Inferior parietal cortex (tissue), 1 donor: ENCODE measurements at regions not wholly inside any gene's neighbourhood (a gene's known extent, or its start where the extent isn't known, plus 50 kb on each side); places are given as distances from the start of the nearest gene placed in this dataset.
"Not testable (repeated sequence)": the region's sequence is repeated elsewhere in the genome, so short reads cannot be mapped to it uniquely, and the experiment has no call there.

ENCODE experiments used
- DNase-seq: peaks from one replicate; pipeline ENCODE4 v3.0.0-alpha.2; 2016; ENCODE audit errors: extremely low spot score

DNA sequence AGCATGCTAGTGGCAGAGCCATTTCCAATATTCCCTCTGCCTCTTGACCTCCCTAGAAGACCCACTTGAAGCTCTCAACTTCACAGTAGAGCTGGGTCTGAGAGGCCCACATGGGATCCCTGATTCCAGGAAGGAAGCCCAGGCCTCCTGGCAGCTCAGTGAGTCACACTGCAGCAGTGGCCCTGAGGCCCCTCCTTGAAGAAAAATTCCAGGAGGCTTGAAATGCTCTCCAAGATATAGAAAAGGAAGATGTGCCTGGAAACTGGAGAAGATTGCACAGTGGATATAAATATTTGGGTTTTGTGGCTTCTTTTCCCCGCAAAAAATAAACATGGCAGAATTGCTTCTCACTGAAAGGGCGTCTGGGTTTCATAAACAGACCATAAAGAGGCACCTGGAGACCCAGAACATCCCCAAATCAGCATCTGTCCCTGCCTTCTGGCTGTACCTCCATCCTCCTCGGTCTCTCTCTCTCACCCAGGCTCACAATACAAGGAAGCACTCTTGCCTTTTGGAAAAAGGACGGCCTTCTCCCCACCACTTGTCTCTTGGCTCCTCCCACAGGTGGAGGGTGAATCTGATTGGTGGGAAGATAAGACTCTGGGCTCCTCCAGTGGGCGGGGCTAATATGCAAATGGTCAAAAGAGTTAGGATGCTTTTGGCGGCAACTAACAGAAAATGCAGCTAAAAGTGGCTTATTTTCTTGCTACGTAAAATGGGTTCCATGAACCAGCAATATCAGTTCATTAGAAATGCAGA is 200.0 kb upstream of the SULF2 start:
- no peak for DNase-seq

DNA sequence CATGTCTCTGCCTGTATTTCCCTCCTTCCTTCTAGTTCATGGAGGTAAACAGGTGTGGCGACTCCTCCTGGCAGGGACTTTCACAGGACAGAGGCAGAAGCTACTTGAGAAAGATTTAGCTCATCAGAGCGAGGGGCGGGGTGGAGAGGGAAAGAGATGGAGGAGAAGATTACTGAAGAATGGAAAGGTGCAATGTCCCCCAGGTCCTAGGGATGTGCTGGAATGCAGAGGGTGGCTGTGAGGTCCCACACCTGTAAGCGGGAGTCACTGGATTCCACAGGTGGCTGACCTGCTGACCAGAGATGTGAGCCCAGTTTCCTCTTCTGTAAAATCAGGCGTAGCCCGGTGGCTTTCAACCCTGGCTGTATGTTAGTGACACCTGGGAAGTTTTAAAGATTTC is 199.2 kb upstream of the SULF2 start:
- no peak for DNase-seq

GRCh38 chr20:47983642-47984041 is 198.4 kb upstream of the SULF2 start:
- not testable (repeated sequence) for DNase-seq

GRCh38 chr20:47982574-47983360 is 197.5 kb upstream of the SULF2 start:
- DNase-seq, result no peak

GRCh38 chr20:47981222-47981621 is 195.9 kb upstream of the SULF2 start:
- DNase-seq, result no peak

- no peak for DNase-seq
Observed at GRCh38 chr20:47980336-47981177, 195.3 kb upstream of the SULF2 start.

GRCh38 chr20:47979361-47980095 is 194.2 kb upstream of the SULF2 start:
- not testable (repeated sequence) for DNase-seq

- not testable (repeated sequence) for DNase-seq
Observed at GRCh38 chr20:47978428-47979120, 193.3 kb upstream of the SULF2 start.

- not testable (repeated sequence) for DNase-seq
Observed at GRCh38 chr20:47977789-47978252, 192.5 kb upstream of the SULF2 start.

GRCh38 chr20:47977017-47977788 is 191.9 kb upstream of the SULF2 start:
- not testable (repeated sequence) for DNase-seq

DNA sequence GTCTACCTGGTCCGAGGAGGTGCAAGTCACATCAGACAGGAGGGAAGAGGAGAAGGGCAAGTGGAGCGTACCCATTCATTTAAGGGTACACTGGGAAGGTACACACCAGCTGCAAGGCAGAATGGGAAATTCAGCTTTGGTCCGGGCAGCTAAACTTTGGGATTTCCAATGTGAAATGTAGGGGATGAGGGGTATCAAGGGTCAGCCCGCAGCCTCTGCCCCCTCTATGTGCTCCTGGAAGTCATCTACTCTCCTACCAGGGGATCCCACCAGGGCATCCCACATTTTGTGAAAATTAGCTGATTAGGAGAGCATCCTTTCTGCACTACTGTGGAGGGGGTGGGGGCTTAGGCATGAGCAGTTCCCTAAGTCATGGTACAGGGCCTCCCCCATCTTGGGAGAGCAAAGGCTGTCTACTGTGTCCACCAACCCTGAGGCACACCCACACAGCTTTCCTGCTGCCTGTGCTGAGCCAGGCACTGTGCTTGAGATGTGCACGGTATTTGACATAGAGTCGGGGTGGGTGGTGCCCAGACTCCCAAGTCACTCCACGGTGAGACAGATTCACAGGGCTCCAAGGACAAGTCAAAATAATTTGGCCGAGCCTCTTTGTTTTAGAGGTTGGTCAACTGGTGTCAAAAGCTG is 189.1 kb upstream of the SULF2 start:
- DNase-seq, result no peak

DNA sequence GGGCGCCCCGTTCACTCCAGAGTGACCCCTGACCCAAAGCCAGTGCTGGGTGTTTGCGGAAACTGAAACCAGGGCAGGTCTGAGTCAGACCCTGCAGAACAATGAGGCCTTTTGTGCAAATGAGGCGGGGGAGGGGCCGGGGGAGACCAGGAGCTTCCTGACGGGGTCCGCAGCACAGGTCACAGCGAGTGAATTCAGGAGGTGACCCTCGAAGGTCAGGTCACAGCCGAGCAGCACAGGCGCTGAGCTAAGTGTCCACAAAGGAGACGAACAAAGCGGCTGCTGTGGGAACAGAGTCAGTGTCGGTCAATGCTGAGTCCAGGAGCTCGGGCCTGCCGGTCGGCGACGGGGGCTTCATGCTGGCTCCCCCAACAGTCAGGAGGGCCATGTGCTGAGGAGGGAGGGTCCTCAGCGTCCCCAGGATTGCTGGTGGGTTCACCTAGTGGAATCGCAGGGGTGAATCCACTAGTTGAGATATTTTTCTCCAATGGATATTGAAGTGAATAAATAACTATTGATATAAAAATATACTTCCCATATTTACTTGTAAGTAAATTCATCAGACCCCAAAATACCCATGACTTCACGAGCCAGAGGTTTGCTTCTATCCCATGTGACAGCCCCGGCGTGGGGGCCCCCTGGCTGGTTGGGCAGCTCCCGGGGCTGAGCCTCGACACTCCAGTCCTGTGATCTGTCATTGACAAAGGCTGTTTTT is 188.4 kb upstream of the SULF2 start:
- DNase-seq, result no peak

GRCh38 chr20:47972916-47973309 is 187.6 kb upstream of the SULF2 start:
- no peak for DNase-seq

GRCh38 chr20:47972297-47972915 is 187.1 kb upstream of the SULF2 start:
- DNase-seq, result not testable (repeated sequence)

- DNase-seq, result no peak
Observed at GRCh38 chr20:47971058-47971791, 185.9 kb upstream of the SULF2 start.

GRCh38 chr20:47970282-47970903 is 185.1 kb upstream of the SULF2 start:
- no peak for DNase-seq

- no peak for DNase-seq
Observed at GRCh38 chr20:47969426-47969825, 184.1 kb upstream of the SULF2 start.
